Fibroblast of the aortic adventitia (primary cell): ENCODE measurements at regions not wholly inside any gene's neighbourhood (a gene's known extent, or its start where the extent isn't known, plus 50 kb on each side); places are given as distances from the start of the nearest gene placed in this dataset.

Source experiments
- DNase-seq: peaks from one replicate; pipeline ENCODE4 v3.0.0-alpha.2; 2010; ENCODE audit warnings: low read depth
- H3K4me3 ChIP-seq: 2 replicates; pipeline ENCODE4 v1.5.1; 2011; ENCODE audit warnings: low read depth, mild to moderate bottlenecking, control low read depth, low read length, moderate library complexity
- CTCF ChIP-seq: IDR thresholded peaks from 2 replicates; pipeline ENCODE4 v1.5.1; 2011; ENCODE audit warnings: mild to moderate bottlenecking, low read length, control low read depth, inconsistent platforms; ENCODE audit not compliant: insufficient read depth

- H3K4me3 ChIP-seq, result no peak overlapping the region
- DNase-seq, result no peak
- TF ChIP-seq CTCF, result no peak
Measured at GRCh38 chr13:37212826-37213225, 107.4 kb upstream of the CSNK1A1L start.

GRCh38 chr13:37211487-37211886 is 106.0 kb upstream of the CSNK1A1L start:
- TF ChIP-seq CTCF, result no peak
- DNase-seq, result no peak
- no peak overlapping the region for H3K4me3 ChIP-seq

- DNase-seq, result no peak
- TF ChIP-seq CTCF, result no peak
- no peak overlapping the region for H3K4me3 ChIP-seq
Measured at GRCh38 chr13:37209621-37210580, 104.4 kb upstream of the CSNK1A1L start.

GRCh38 chr13:37207691-37208451 is 102.4 kb upstream of the CSNK1A1L start:
- H3K4me3 ChIP-seq, result no peak overlapping the region
- no peak for TF ChIP-seq CTCF
- DNase-seq, result peak; percentile 28

GRCh38 chr13:37202264-37202663 is 96.8 kb upstream of the CSNK1A1L start:
- DNase-seq, result no peak
- no peak overlapping the region for H3K4me3 ChIP-seq
- no peak for TF ChIP-seq CTCF

GRCh38 chr13:37201081-37201480 is 95.6 kb upstream of the CSNK1A1L start:
- DNase-seq, result no peak
- no peak for TF ChIP-seq CTCF
- H3K4me3 ChIP-seq, result no peak overlapping the region
